Ishikawa (cell line): ENCODE measurements at regions not wholly inside any gene's neighbourhood (a gene's known extent, or its start where the extent isn't known, plus 50 kb on each side); places are given as distances from the start of the nearest gene placed in this dataset.

Experiments
- CEBPB ChIP-seq: IDR thresholded peaks from 2 replicates; pipeline ENCODE4 v1.6.1; 2012
- CREB1 ChIP-seq: IDR thresholded peaks from 2 replicates; pipeline ENCODE4 v1.6.1; 2012; ENCODE audit warnings: low read depth
- EGR1 ChIP-seq: IDR thresholded peaks from 2 replicates; pipeline ENCODE4 v1.6.1; 2012
- EP300 ChIP-seq: IDR thresholded peaks from 2 replicates; pipeline ENCODE4 v1.6.1; 2012; ENCODE audit warnings: borderline replicate concordance
- FOXM1 ChIP-seq: IDR thresholded peaks from 2 replicates; pipeline ENCODE4 v1.6.1; 2012; ENCODE audit warnings: low read depth, borderline replicate concordance
- NFIC ChIP-seq: IDR thresholded peaks from 2 replicates; pipeline ENCODE4 v1.6.1; 2012
- RAD21 ChIP-seq: IDR thresholded peaks from 2 replicates; pipeline ENCODE4 v1.6.1; 2012; ENCODE audit warnings: low read depth
- REST ChIP-seq: IDR thresholded peaks from 2 replicates; pipeline ENCODE4 v1.6.1; 2012; ENCODE audit warnings: low read depth, mild to moderate bottlenecking
- TAF1 ChIP-seq: IDR thresholded peaks from 2 replicates; pipeline ENCODE4 v1.6.1; 2012; ENCODE audit warnings: low read depth, mild to moderate bottlenecking
- TCF12 ChIP-seq: IDR thresholded peaks from 2 replicates; pipeline ENCODE4 v1.6.1; 2012; ENCODE audit warnings: low read depth
- TEAD4 ChIP-seq: IDR thresholded peaks from 2 replicates; pipeline ENCODE4 v1.6.1; 2012
- YY1 ChIP-seq: IDR thresholded peaks from 2 replicates; pipeline ENCODE4 v1.6.1; 2012; ENCODE audit warnings: low read depth
- ZBTB7A ChIP-seq: IDR thresholded peaks from 2 replicates; pipeline ENCODE4 v1.6.1; 2012; ENCODE audit warnings: low read depth
- TF ChIP-seq, protein P1 (sequence below): IDR thresholded peaks from 2 replicates; pipeline ENCODE4 v1.6.1; 2012
- TF ChIP-seq, protein P2 (sequence below): IDR thresholded peaks from 2 replicates; pipeline ENCODE4 v1.6.1; 2012

GRCh38 chr14:43765474-43765873 is 741.6 kb downstream of the FSCB start:
- TF ChIP-seq CEBPB, result no peak
- no peak for TF ChIP-seq EP300
- TF ChIP-seq TEAD4, result no peak
- TF ChIP-seq FOXM1, result no peak
- TF ChIP-seq CREB1, result no peak
- TF ChIP-seq, protein P1, sequence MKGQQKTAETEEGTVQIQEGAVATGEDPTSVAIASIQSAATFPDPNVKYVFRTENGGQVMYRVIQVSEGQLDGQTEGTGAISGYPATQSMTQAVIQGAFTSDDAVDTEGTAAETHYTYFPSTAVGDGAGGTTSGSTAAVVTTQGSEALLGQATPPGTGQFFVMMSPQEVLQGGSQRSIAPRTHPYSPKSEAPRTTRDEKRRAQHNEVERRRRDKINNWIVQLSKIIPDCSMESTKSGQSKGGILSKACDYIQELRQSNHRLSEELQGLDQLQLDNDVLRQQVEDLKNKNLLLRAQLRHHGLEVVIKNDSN, result no peak
- TF ChIP-seq ZBTB7A, result no peak
- no peak for TF ChIP-seq EGR1
- no peak for TF ChIP-seq NFIC
- TF ChIP-seq REST, result no peak
- no peak for TF ChIP-seq YY1
- no peak for TF ChIP-seq TAF1
- no peak for TF ChIP-seq RAD21
- no peak for TF ChIP-seq TCF12
- TF ChIP-seq, protein P2, sequence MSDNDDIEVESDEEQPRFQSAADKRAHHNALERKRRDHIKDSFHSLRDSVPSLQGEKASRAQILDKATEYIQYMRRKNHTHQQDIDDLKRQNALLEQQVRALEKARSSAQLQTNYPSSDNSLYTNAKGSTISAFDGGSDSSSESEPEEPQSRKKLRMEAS, result no peak

GRCh38 chr14:43764433-43764832 is 742.6 kb downstream of the FSCB start:
- TF ChIP-seq ZBTB7A, result no peak

DNA sequence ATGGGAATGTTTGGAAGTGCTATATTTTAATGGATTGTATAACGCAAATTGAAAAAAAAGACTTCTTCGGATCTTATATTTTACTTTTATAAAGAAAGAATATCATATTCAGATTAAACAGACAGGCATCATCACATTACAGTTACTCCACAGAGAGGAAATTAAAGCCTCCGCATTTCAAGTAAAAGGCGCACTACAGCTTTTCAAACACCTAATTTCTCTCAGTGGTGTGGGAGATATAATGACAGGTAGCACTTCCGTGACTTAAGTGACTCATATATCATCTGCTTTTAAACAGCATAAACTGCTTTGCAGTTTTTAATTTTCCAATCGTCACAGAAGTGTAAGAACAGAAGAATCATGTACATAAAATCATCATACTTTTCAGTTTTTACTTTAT is 751.4 kb downstream of the FSCB start:
- TF ChIP-seq ZBTB7A (no peak), RAD21 (no peak), TEAD4 (no peak), REST (no peak), NFIC (no peak), TAF1 (no peak), CREB1 (no peak), FOXM1 (no peak), YY1 (no peak), EP300 (no peak), TCF12 (no peak), CEBPB (no peak), EGR1 (no peak)
- TF ChIP-seq, protein P2, result no peak
- TF ChIP-seq, protein P1, result no peak

- no peak for TF ChIP-seq EP300
- no peak for TF ChIP-seq TEAD4
- no peak for TF ChIP-seq TAF1
Measured at GRCh38 chr14:43754838-43755237, 752.2 kb downstream of the FSCB start.

DNA sequence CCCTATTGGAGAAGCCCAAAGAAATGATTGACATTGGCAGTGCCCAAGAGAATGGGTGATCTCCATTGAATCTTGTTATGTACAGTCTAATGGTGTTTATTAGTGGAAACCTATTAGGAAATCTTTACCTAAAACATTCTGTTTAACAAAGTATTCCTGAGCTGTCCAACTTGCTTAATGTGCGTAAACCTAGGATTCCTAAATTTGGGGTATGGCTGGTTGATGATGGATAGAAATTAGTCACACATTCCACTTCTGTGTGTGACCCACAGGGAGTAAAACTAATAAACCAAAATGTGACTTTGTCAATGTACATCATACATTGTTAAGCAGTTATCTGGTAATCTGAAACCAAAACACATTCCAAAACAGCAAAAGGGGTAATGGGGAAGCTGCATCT is 761.3 kb downstream of the FSCB start:
- TF ChIP-seq TCF12, result no peak
- no peak for TF ChIP-seq EP300
- TF ChIP-seq REST, result no peak

DNA sequence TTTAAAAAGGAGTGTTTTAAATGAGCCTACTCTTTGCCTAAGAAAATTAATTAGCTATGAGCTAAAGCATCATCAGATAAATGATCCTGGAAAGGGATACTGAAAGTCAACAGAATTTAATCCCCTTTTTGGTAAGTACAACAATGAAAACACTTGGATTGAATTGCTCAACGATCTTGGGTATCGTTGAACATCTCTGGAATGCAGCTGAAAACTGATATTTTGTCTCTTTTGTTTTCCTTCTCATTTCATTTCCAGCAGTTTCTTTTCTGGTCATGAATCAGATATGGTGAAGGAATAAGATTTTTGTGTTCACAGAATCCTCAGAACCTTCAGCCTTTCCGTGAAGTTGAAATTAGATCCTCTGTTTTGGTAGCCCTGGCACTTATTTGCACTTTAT is 771.2 kb downstream of the FSCB start:
- TF ChIP-seq TAF1, result no peak
- no peak for TF ChIP-seq REST
- TF ChIP-seq, protein P2, result no peak
- TF ChIP-seq TCF12, result no peak
- no peak for TF ChIP-seq NFIC
- no peak for TF ChIP-seq RAD21
- TF ChIP-seq FOXM1, result no peak
- TF ChIP-seq ZBTB7A, result no peak
- no peak for TF ChIP-seq CREB1
- no peak for TF ChIP-seq EGR1
- no peak for TF ChIP-seq EP300
- TF ChIP-seq, protein P1, result no peak
- TF ChIP-seq CEBPB, result no peak
- TF ChIP-seq TEAD4, result no peak
- no peak for TF ChIP-seq YY1
